SJSA1 (cell line): ENCODE measurements at regions not wholly inside any gene's neighbourhood (a gene's known extent, or its start where the extent isn't known, plus 50 kb on each side); places are given as distances from the start of the nearest gene placed in this dataset.
"Not testable (repeated sequence)": the region's sequence is repeated elsewhere in the genome, so short reads cannot be mapped to it uniquely, and the experiment has no call there.

Experiments
- DNase-seq, 2 experiments: peaks; one replicate each; pipeline ENCODE4 v3.0.0-alpha.2; 2015 to 2020; ENCODE audit warnings: low spot score in 2 of 2, low read depth in 1 of 2
- H3K27ac ChIP-seq: fragments of 250-450 bp; sonication (Bioruptor Pico); 2 replicates; pipeline ENCODE4 v1.5.1; 2020; ENCODE audit warnings: mild to moderate bottlenecking, moderate library complexity
- H3K27me3 ChIP-seq: fragments of 250-450 bp; sonication (Bioruptor Pico); replicated peaks from 2 replicates; pipeline ENCODE4 v1.5.1; 2020; ENCODE audit warnings: mild to moderate bottlenecking, moderate library complexity
- H3K36me3 ChIP-seq: fragments of 250-450 bp; sonication (Bioruptor Pico); 2 replicates; pipeline ENCODE4 v1.5.1; 2020; ENCODE audit warnings: mild to moderate bottlenecking
- H3K4me1 ChIP-seq: fragments of 250-450 bp; sonication (Bioruptor Pico); replicated peaks from 2 replicates; pipeline ENCODE4 v1.6.1; 2021; ENCODE audit warnings: mild to moderate bottlenecking
- H3K4me3 ChIP-seq: fragments of 250-450 bp; sonication (Bioruptor Pico); 2 replicates; pipeline ENCODE4 v1.5.1; 2020; ENCODE audit warnings: mild to moderate bottlenecking
- H3K9me3 ChIP-seq: fragments of 250-450 bp; sonication (Bioruptor Pico); replicated peaks from 2 replicates; pipeline ENCODE4 v1.5.1; 2020; ENCODE audit warnings: mild to moderate bottlenecking

DNA sequence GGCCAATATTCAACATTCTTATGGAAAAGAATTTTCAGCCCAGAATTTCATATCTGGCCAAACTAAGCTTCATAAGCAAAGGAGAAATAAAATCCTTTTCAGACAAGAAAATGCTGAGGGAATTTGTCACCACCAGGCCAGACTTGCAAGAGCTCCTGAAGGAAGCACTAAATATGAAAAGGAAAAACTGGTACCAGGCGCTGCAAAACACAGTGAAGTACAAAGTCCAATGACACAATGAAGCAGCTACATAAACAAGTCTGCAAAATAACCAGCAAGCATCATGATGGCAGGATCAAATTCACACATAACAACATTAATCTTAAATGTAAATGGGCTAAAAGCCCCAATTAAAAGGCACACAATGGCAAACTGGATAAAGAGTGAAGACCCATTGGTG, 126.2 kb downstream of the MTERF1 start:
- H3K36me3 ChIP-seq, H3K4me3 ChIP-seq, H3K27me3 ChIP-seq, H3K4me1 ChIP-seq, H3K27ac ChIP-seq, DNase-seq, H3K9me3 ChIP-seq: not testable (repeated sequence)

DNA sequence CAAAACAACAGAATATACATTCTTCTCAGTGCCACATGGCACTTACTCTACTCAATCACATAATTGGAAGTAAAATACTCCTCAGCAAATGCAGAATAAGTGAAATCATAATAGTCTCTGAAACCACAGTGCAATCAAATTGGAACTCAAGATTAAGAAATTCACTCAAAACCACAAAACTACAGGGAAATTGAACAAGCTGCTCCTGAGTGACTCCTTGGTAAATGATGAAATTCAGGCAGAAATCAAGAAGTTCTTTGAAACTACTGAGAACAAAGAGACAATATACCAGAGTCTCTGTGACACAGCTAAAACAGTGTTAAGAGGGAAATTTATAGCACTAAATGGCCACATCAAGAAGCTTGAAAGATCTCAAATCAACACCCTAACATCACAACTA, 125.4 kb downstream of the MTERF1 start:
- not testable (repeated sequence) for H3K27ac ChIP-seq, H3K36me3 ChIP-seq, H3K9me3 ChIP-seq, H3K4me3 ChIP-seq, H3K27me3 ChIP-seq, H3K4me1 ChIP-seq, DNase-seq

DNA sequence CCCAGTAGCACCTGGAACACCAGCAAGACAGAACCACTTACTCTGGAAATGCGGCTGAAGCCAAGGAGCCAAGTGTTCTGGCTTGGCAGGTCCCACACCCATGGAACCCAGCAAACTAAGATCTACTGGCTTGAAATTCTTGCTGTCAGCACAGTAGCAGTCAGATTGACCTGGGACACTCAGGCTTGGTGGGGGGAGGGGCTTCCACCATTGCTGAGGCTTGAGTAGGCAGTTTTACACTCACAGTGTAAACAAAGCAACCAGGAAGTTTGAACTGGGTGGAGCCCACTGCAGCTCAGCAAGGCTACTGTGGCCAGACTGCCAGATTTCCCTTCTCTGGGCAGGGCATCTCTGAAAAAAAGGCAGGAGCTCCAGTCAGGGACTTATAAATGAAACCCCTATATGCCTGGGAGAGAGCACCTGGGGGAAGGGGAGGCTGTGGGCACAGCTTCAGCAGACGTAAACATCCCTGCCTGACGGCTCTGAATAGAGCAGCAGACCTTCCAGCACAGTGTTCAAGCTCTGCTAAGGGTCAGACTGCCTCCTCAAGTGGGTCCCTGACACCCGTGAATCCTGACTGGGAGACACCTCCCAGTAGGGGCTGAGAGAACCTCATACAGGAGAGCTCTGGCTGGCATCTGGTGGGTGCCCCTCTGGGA, 121.2 kb downstream of the MTERF1 start:
- no peak for DNase-seq
- Histone ChIP-seq H3K4me1 (no peaks in the 10 kb centered on the region), H3K27me3 (no peaks in the 10 kb centered on the region), H3K4me3 (no peak overlapping the region), H3K27ac (no peak overlapping the region), H3K36me3 (no peaks in the 10 kb centered on the region), H3K9me3 (no peaks in the 10 kb centered on the region)

DNA sequence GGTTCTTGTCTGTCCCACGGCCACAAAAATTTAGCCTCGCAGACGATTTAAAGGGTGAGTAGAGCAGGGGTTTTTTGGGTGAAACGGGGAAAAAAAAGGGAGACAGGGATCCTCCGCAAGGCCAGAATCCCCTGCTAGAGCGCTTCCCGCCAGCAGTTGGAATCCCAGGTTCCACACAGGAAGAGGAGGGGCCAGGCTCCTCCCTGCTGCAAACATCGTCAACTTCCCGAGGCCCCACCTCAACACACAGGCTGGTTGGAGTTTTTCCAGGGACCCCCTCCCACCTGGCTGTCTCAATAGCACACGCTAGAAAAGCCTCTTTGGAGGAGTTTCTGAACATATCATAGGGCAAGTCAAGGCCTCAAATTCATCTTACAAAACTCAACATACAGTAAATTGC, 112.7 kb downstream of the MTERF1 start:
- no peak for DNase-seq
- H3K27ac ChIP-seq = no peak overlapping the region
- H3K27me3 ChIP-seq = no peaks in the 10 kb centered on the region
- H3K9me3 ChIP-seq = no peaks in the 10 kb centered on the region
- no peak overlapping the region for H3K4me3 ChIP-seq
- no peaks in the 10 kb centered on the region for H3K4me1 ChIP-seq
- H3K36me3 ChIP-seq = no peaks in the 10 kb centered on the region

DNA sequence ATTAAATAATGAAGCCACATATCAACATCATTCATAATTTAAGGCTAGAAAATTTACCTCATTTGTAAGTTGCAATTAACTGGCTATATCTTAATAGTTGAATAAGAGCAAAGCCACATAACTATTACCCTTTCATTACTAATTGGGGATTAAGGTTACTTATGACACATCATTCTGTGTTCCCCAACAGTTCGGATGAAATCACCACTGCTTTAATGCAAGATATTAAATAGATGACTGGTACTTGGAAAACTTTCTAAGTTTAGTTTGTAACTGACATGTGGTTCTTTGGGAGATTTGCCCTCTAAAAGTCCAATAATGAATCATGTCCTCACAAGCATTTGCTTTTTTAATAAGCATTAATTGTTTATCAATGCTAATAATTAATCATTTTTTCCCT, 109.1 kb downstream of the MTERF1 start:
- Histone ChIP-seq H3K4me3 (no peak overlapping the region), H3K36me3 (no peaks in the 10 kb centered on the region), H3K27ac (no peak overlapping the region), H3K9me3 (no peaks in the 10 kb centered on the region), H3K27me3 (no peaks in the 10 kb centered on the region), H3K4me1 (no peaks in the 10 kb centered on the region)
- DNase-seq = no peak

DNA sequence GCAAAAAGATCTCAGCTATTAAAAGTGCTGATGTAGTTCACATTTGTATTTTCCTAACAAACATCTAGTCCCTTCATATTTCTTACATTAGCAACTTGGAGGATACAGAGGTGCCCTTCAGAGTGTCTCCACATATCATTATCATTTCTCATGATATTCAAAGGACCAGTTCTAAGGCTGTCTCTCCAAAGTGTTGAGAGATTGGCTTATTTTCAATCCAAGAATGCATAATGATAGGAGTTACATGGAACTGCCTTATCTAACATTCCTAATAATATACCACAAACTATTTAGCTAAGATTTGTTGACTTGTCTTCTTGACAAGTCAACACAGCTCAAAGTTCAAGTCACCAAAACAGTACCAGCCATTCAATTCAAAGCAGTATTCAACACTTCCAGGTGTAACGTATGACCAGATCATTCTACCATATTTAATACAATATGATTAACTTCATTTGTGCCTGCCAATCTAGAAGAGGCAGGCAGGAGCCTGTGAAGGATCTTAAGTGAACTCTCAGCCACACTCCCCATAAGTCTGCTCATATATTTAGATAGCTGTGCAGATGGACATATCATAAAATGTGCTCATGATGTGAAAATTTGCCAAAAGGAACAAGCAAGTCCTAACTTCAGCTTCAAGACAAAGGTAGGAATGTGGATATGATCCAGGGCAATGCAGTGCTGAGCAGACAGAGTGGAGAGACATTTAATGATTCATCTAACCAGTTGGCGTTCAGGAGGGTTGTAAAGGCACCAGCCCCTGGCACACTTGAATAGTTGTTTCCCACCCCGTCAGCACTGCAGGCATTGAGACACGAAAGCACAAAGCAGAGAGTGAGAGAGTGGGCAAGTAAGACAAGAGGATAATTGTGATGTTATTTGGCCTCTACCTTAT, 108.3 kb downstream of the MTERF1 start:
- DNase-seq = no peak
- no peaks in the 10 kb centered on the region for H3K36me3 ChIP-seq
- H3K27me3 ChIP-seq = no peaks in the 10 kb centered on the region
- H3K9me3 ChIP-seq = no peaks in the 10 kb centered on the region
- no peaks in the 10 kb centered on the region for H3K4me1 ChIP-seq
- H3K27ac ChIP-seq = no peak overlapping the region
- H3K4me3 ChIP-seq = no peak overlapping the region

DNA sequence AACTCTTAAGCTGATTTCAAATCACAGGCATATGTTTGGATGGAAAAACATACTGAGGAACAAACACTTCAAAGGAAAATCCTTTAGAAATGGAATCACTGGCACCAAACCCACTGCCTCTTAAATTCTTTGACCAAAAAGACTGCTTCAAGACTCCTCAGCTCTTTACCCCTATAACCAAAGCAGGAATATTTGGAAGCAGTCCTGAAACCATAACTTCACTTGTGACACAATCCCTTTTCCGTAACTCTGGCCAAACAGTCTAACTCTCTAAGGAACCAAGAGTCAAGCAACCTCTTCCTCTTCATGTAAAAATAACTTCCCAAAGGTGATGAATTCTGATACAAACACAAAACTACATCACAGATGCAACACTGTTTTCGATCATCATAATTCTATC, 104.3 kb downstream of the MTERF1 start:
- Histone ChIP-seq H3K9me3 (no peaks in the 10 kb centered on the region), H3K27me3 (0 out of 2 replicates have a peak, but pooled peaks cover 2% of the 10 kb centered on the region), H3K4me3 (no peak overlapping the region), H3K36me3 (no peaks in the 10 kb centered on the region), H3K27ac (no peak overlapping the region), H3K4me1 (no peaks in the 10 kb centered on the region)
- DNase-seq = no peak

DNA sequence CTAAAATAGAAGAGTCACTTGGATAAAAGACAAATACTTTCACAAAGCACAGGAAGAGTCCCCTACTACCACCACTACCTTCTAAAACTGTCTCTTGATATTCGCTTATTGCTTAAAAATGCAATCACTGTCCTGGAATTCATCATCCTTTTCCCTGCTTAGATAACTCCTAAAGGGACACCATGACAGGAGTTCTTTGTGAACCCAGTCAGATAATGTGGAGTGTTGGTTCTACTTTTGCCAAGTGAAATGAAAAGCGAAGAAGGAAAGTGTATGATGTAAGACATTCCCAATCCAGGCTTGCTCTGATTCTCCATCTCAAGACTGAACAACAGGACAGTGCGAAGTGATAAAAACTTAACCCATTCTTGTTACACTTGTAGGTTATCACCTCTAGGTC, 103.0 kb downstream of the MTERF1 start:
- no peaks in the 10 kb centered on the region for H3K4me1 ChIP-seq
- no peaks in the 10 kb centered on the region for H3K9me3 ChIP-seq
- H3K4me3 ChIP-seq = no peak overlapping the region
- no peak overlapping the region for H3K27ac ChIP-seq
- no peak for DNase-seq
- 0 out of 2 replicates have a peak, but pooled peaks cover 2% of the 10 kb centered on the region for H3K27me3 ChIP-seq
- H3K36me3 ChIP-seq = no peaks in the 10 kb centered on the region

DNA sequence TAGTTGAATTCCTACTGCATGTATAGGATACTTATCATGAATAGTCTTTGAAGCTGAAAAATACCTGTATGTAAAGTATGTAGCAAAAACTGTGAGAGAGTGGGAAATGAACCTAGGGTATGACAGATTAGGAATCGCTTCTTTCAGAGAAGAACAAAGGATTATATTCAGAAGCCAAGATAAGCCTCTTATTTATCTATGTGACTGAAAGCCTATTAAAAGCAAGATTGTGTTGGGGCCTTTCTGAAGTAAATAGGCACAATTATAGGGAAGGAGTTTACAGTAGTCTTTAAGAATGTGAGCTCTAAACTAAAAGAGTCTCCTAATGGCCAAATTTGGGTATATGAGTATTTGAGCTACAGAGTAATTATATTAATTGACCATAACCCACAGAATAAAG, 102.1 kb downstream of the MTERF1 start:
- no peaks in the 10 kb centered on the region for H3K4me1 ChIP-seq
- no peak for DNase-seq
- H3K9me3 ChIP-seq = no peaks in the 10 kb centered on the region
- H3K4me3 ChIP-seq = no peak overlapping the region
- H3K27me3 ChIP-seq = 0 out of 2 replicates have a peak, but pooled peaks cover 2% of the 10 kb centered on the region
- no peak overlapping the region for H3K27ac ChIP-seq
- H3K36me3 ChIP-seq = no peaks in the 10 kb centered on the region

DNA sequence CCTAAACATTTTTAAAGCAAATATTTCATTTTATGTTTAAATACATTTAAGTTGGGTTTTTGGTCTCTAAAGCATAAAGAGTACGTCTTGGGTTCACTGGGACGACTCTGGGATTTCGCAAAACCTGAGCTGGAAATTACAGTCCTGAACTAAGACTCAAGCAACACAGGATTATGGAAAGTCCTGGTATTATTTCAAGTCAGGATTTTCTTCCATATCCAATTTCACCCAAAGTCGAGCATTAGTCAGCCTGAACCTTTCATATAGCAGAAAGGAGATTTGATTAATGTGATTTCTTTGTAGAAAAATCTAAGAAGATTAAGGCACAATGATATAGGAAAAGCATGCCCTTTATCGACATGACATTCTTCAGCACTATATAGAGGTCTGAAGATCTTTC, 100.0 kb downstream of the MTERF1 start:
- no peaks in the 10 kb centered on the region for H3K9me3 ChIP-seq
- no peak overlapping the region for H3K4me3 ChIP-seq
- peaks cover 2% of the 10 kb centered on the region; the same call in 1 of the 2 replicates for H3K27me3 ChIP-seq
- no peaks in the 10 kb centered on the region for H3K4me1 ChIP-seq
- no peak for DNase-seq
- no peaks in the 10 kb centered on the region for H3K36me3 ChIP-seq
- H3K27ac ChIP-seq = no peak overlapping the region

DNA sequence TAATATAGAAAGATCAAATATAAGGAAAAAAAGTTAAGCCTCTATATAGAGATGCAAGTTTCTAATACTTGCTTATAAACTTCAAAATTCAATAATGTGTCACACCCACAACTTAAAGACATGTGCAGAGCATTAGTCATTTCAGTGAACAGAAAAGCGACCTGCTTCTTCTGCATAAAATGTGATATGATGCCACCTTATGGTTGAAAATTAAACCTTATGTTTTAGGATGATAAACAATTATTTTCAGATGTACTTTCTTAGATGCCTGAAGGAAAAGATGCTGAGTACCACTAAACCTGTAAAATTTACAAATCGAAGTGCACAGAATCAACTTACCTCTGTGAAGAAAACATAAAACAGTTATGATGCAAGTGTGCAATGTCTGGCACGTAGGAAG, 96.0 kb downstream of the MTERF1 start:
- Histone ChIP-seq H3K4me3 (no peak overlapping the region), H3K4me1 (no peaks in the 10 kb centered on the region), H3K27me3 (no peaks in the 10 kb centered on the region; the same call in 1 of the 2 replicates), H3K36me3 (no peaks in the 10 kb centered on the region), H3K27ac (no peak overlapping the region), H3K9me3 (no peaks in the 10 kb centered on the region)
- no peak for DNase-seq

DNA sequence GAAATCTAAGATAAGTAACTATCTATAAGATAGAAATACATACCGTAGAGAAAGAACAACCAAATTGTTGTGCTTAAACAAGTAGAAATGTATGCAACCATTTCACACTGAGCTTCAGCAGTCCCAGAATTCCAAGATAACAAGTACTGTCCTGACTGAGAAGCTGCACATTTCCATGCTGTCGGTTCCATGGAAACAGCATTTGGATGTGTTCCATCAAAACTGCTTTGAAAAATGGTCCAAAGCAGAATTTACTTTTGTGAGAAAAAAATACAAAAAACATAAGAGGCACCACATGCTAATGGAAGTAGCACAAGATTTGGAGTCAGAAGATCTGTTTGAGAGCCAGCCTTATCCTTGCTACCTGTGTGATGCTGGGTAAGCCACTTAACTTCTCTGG, 92.6 kb downstream of the MTERF1 start:
- Histone ChIP-seq H3K9me3 (no peaks in the 10 kb centered on the region), H3K4me3 (no peak overlapping the region), H3K27me3 (no peaks in the 10 kb centered on the region; the same call in 1 of the 2 replicates), H3K4me1 (no peaks in the 10 kb centered on the region), H3K36me3 (no peaks in the 10 kb centered on the region), H3K27ac (no peak overlapping the region)
- no peak for DNase-seq

DNA sequence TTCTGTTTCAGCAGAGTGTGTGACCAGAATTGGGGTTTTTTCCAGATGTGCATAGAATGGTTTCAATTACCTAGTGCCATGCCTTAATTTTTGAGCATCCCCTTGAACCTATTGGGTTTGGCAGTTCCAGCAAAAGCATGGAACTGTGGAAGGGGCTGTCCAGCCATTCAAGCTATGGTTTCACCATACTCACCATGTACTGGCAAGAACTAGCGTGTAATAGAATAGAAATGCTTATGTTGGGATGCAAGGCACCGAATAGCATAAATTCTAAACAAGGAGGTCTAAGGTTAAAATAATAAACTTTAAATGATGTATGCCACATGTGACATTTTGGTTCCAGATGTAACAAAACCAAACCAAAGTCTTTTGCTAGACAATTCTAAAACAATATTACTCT, 91.4 kb downstream of the MTERF1 start:
- H3K36me3 ChIP-seq = no peaks in the 10 kb centered on the region
- H3K4me3 ChIP-seq = no peak overlapping the region
- H3K4me1 ChIP-seq = no peaks in the 10 kb centered on the region
- no peaks in the 10 kb centered on the region; the same call in 1 of the 2 replicates for H3K27me3 ChIP-seq
- no peaks in the 10 kb centered on the region for H3K9me3 ChIP-seq
- no peak for DNase-seq
- no peak overlapping the region for H3K27ac ChIP-seq

DNA sequence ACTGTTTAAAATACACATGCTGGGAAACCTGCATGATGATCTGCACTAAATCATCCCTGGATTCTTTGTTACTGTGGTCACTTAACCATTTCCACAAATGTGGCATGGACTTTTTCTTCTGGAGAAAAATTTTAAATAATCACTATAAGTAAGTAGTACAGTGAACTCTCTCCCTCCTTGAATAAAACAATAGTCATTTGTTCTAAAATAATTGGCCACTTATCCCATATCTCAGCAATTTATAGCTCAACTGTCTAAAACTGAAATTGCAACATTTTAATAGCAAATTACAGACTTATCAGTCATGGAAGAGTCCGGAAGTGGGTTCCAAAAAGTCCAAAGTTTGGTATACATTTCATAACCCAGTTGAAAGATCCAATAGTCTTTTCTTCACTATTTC, 90.9 kb downstream of the MTERF1 start:
- Histone ChIP-seq H3K9me3 (no peaks in the 10 kb centered on the region), H3K27me3 (no peaks in the 10 kb centered on the region; the same call in 1 of the 2 replicates), H3K27ac (no peak overlapping the region), H3K36me3 (no peaks in the 10 kb centered on the region), H3K4me3 (no peak overlapping the region), H3K4me1 (no peaks in the 10 kb centered on the region)
- no peak for DNase-seq
